T-helper 2 cell treated with Interferon-gamma antibody and Interleukin-4, amounts not matched to agents 100 ng/mL and 5 ng/mL, for 36 hours (primary cell): ENCODE measurements at regions not wholly inside any gene's neighbourhood (a gene's known extent, or its start where the extent isn't known, plus 50 kb on each side); places are given as distances from the start of the nearest gene placed in this dataset.

Experiments used
- intact Hi-C: fragments of 100-400 bp; cut with micrococcal nuclease; formaldehyde crosslinking; loops from one replicate; pipeline ENCODE4 v1.15.1; 2023

DNA sequence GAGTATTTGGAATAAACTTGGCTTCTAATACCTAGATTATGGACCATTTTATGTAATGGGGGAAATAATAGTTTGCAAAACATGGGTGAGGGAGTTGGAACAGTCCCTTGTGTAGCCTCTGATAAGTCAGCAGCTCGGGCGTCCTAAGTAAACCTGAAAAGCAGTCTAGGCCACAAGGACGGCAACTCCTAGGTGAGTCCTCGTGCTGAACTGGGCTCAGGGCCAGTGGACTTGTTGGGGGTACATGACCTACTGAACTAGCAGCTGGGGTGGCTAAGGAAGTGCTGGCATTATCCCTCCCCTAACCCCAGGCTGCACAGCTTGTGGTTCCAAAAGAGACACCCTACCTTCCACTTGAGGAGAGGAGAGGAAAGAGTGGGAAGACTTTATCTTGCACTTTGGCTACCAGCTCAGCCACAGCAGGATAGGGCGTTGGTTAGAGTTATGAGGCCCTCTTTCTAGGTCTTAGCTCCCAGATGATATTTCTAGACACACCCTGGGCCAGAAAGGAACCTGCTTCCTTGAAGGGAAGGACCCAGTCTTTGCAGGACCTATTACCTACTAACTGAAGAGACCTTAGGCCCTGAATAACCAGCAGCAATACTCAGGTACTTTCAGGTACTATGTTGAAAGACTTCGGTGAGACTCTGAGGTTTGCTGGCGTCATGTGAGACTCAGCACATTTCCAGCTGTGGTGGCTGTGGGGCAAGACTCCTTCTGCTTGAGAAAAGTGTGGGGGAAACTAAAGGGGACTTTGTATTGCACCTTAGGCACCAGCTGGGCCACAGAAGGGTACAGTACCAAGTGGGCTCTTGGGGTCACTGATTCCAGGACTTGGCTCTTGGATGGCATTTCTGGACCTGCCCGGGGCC lies 71.0 kb downstream of the AQP4 start:
- intact Hi-C loops = no loop called here

DNA sequence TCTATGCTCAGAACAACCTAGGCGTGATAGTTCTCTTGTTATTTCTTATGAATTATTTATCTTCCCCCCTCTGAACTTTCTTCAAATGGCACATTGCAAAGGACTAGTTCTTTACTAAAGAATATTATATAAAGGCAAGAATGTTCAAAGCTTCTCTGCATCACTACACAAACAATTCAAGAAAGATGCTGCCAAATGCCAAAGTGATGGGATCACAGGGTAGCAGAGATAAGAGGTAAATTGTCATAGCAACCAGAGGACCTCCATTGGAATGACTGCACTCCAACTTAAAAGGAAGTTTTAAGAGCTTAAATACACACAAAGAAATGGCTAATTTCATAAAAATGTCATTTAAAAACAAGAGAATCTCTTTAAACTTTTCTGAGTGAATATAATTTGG lies 72.8 kb downstream of the AQP4 start:
- intact Hi-C loops = no loop called here

DNA sequence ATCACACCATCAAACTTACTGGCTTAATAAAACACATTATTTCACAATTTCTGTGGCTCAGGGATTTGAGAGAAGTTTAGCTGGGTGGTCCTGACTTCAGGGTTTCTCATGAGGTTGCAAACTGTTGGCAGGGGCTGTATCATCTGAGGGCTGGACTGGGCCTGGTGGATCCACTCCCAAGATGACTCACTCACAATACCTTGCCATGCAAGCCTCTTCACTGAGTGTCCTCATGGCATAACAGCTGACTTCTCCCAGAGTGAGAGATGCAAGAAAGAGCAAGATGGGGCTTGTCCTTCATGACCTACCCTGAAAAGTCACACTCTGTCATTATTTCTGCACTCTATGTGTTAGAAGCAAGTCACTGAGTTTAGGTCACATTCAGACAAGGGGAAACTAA lies 73.8 kb downstream of the AQP4 start:
- intact Hi-C loops = no loop called here

- intact Hi-C loops = no loop called here
These were observed 80.9 kb downstream of the AQP4 start for GRCh38 chr18:26784599-26784998.

GRCh38 chr18:26783170-26783569 lies 82.3 kb downstream of the AQP4 start:
- intact Hi-C loops = no loop called here

DNA sequence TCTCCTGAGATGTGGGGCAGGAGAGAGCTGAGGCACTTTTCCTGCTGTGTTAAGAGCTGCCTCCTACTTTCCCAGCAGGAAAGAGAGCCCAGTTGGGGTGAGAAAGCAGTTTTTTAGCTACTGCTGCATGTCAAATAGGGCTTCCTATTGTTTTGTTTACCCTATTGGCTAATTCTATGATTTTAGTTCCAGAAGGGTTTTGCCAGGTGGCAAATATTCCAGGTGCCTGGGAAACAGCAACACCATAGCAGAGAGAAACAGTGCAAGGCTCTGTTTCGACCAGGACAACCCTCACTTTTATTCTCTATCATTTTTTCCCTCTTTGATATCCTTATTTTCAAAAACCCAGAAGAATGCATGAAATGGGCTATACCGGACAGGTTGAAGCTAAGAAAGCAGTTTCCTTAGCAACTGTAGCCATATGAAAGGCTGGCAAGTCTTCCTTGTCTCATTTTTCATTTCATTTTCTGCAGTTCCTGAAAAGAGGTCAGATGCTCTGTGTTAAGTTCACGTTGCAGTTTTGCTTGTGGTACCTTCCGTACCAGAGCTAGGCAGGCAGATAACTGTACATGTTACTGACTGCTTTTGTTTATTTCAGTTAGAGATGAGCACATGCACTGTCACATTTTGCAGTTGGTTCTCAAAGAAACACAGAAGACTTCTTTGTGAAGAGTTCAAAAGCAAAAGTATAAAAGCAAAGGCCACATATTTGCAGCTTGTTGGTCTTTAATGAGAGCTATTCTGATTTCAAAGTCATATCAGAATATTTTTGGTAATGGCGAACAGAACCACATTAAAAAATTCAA lies 84.8 kb downstream of the AQP4 start:
- intact Hi-C loops = no loop called here

DNA sequence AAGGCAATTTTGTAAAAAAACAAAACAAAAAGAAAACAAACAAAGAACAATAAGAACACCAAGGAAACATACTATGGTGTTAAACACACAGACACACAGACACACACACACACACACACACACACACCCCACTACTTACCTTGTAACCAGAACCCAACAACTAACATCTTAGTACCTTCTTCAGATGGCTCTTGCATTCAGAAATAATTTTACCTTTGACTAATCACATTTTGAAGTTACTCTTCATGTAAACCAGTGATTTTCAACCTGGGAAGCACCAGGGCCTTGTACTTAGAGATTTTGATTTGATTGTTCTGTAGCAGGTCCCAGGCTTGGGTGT lies 87.5 kb downstream of the AQP4 start:
- intact Hi-C loops = no loop called here

DNA sequence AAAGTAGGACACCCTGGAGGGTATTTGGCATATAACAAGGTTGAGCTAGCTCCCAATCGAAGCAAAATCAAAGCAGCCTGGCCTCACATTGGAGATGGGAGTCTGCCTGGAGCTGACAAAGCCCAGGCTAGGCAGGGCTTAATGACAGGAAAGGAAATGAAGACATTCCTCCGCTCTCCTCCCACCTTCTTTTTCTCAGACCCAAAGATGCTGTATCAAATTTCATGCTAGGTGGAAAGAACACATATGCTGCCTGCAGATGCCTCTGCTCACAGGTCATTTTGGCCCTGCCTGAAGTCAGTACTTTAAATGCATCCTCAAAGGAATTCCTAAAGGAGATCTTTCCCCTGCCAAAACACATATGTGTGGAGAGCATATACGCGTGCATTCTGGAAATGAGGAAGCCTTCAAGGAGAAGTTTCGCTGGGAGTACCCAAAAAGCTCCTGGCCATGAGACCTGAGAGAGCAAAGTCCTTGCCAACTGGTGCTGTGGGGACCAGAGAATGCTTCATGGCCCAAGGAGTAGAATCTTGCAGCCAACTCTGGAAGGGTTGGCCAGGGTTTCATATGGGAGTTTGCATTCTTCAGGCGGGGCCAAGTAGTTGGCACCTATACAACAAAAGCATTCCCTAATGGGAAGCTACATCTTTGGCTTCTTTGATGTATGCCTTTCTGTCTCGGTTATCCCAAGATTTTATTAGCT lies 88.0 kb downstream of the AQP4 start:
- intact Hi-C loops = no loop called here

- intact Hi-C loops = loop anchor here (1.0 kb wide), 1 partner anchor 151 kb away; no protein-coding TSS in a partner anchor
These were observed 92.8 kb downstream of the AQP4 start for GRCh38 chr18:26772691-26773090.

DNA sequence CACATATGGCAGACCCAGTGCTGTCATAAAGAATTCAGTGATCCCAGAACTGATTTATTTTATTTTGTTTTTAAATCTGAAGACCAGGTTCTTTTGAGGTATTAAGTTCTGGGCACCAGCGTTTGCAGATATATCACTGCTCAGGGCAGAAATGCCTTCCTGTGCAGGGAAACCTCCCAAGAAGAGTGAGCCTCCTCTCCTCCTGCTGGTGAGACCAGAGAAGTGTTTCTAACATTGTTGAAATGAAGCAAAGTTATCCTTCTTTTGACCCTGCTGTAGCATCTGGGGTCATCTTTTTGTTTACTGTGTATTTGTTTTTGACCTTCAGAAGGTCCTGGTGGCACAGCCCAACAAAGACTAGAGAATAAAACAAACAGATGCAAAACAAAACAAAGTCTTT lies 94.0 kb downstream of the AQP4 start:
- intact Hi-C loops = no loop called here

GRCh38 chr18:26768385-26768784 lies 97.1 kb downstream of the AQP4 start:
- intact Hi-C loops = no loop called here

- intact Hi-C loops = no loop called here
These were observed 100.0 kb downstream of the AQP4 start for GRCh38 chr18:26765498-26765897.

DNA sequence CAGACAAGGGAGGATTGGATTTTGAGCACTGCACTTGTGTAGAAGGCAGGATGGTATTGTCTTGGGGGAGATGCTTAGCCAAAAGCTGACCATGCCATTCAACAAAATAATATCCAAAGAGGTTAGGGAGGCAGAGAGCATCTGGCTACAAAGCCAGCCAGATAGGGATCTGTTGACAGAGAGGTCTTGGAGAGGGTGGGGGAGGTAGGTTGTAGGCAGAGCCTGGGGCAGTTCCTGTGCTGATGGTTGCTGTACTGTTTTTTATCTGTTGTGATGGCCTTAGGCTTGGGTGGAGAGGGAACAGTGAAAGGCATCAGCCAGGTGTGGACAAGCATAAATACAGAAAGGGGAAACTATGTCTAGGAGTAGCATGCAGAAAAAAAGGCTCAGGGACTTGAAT lies 100.9 kb downstream of the AQP4 start:
- intact Hi-C loops = no loop called here

DNA sequence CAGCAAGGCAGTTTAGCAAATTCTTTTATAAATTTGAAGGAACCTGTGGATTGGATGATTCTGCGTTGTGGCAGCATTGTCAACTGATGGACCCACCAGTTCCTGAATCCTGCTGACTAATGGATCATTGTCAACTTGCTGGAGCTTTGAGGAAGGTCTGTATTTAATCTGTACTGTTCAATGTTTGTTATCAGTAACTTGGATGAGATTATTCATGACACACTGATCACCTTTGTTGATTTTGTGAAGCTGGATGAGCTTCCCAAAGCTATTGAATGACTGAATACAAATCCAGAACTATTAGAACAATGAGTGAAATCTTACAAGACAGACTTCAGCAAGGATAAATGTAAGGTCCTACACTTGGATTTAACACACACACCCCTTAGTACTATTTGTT lies 101.3 kb downstream of the AQP4 start:
- intact Hi-C loops = no loop called here

- intact Hi-C loops = no loop called here
These were observed 101.9 kb downstream of the AQP4 start for GRCh38 chr18:26763446-26764110.

DNA sequence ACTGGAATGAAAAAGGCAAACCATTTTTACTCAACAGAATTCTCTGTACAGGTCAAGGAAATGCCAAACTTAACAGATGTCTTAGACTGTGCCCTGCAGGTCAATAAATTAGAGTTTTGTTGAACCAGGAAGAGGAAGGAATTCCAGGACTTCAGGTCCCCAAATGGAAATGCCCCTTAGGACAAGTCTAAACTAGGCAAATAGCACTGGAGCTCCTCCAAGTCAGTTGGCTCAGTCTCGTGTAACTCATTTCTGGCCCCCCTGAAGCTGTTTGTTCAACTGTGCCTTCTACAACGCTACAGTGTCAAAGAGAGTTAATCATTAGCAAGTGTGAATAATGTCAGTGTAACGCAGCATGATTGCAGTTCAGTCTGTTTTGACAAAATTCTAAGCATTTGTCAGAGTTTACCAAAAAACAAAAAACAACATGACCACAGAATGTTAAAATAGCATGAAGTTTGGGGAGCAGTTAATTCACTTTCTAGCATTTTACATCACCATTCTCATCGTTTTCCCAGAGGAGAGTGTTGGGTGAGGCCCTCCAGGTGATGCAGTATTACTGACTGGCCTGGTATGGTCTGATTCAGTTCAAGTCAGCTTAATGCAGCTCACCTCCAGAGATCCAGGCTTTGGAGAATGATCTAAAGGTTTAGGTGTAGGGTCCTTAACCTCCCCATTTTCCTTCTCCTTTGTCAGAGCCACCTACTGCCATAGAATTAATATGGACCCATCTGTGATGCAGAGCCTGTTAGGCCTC lies 108.1 kb downstream of the AQP4 start:
- intact Hi-C loops = no loop called here

DNA sequence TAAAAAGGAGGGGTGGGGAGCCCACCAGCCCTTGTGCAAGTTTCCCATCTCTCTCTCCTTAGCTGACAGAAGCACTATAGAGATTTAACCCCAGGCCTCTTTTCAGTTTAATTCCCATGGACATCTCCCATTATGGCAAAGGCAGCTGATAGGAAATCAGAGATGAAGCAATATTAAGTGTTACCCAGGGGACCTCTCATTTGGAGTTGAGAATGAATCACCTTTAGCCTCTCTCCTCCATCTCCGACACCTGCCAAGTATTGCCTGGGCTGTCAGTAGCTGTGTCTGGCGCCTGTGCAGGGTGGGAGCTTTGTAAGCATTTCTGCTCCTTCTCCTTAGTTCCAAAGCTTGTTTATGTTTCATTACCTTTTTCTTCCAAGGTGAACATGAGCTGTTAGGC lies 109.0 kb downstream of the AQP4 start:
- intact Hi-C loops = no loop called here

DNA sequence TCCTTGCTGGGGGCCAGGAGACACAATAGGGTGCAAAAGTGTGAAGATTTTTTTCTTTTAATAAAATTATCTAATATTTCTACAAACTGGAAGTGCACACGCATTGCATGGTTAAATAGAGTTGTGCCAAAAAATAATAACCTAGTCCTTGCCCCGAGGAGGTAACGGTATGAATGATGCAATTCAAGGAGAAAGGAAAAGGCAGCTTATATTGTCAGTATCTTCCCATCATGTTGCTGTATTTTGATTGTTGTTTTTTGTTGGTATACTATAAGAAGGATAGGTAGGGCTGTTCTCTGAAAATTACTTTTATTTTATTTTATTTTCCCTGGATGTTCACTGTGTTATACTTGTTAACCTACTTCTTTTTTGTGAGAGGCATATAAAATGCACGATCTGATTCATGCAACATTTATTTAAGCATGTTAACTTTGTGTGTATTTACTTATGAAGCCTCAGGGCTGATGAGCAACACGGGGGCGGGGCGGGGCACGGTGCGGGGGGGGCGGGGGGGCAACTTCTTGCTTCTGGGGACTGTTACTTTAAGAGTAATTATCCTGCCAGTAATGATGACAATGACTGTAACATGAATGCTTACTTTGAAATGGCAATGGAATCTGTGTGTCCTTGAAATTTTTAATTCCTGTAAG lies 118.6 kb downstream of the AQP4 start:
- intact Hi-C loops = no loop called here

DNA sequence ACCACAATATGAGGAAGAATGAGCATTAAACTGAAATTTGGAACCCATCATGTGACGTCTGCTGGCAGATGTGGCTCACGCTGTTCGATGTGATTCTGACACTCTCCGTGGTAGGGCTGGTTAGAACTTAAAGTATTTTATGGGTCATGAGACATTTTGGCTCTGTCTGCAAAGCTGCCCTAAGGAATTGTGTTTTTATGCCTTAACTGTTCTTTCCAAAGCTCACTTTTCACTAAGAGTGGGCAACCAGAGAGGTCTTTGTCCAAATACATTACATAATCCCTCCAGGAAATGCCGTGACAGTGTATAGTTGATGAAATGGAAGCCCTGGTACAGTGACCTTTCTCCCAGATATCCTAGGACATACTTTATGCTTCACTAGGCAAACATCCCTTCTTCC lies 119.1 kb downstream of the AQP4 start:
- intact Hi-C loops = no loop called here
